ENCODE measurements at regions not wholly inside any gene's neighbourhood (a gene's known extent, or its start where the extent isn't known, plus 50 kb on each side); places are given as distances from the start of the nearest gene placed in this dataset.

- ChIA-PET CTCF (no interaction called here), POLR2A (no interaction called here)
- no peak for DNase-seq
- no peak overlapping the region for H3K27ac Mint-ChIP-seq
- no peak for ATAC-seq (replicated peaks in 1 of 4)
- no peak overlapping the region for H3K4me3 Mint-ChIP-seq
- H3K9me3 Mint-ChIP-seq, result peaks cover 0 to 10% (median 2%) of the 10 kb centered on the region in 3 donors
- Histone ChIP-seq H3K9me3 (no peaks in the 10 kb centered on the region), H3K27me3 (replicated peaks in 1 of 2; ENCODE audit: control insufficient read depth in 2 of 2, extremely low read depth in 1 of 2, insufficient read depth in 2 of 2, low read length in 1 of 2) (no peaks in the 10 kb centered on the region), H3K36me3 (ENCODE audit: control insufficient read depth in 2 of 2, extremely low read depth in 1 of 2, insufficient read depth in 1 of 2, low read length in 1 of 2) (no peaks in the 10 kb centered on the region), H3K27ac (ENCODE audit: low read length) (no peak overlapping the region), H3K4me3 (ENCODE audit: control insufficient read depth in 1 of 2, extremely low read depth in 1 of 2, low read length in 1 of 2) (no peak overlapping the region), H3K4me1 (ENCODE audit: control insufficient read depth in 1 of 2, extremely low read depth in 1 of 2, insufficient read depth in 2 of 2, low read length in 2 of 2) (no peaks in the 10 kb centered on the region)
- no peaks in the 10 kb centered on the region for H3K36me3 Mint-ChIP-seq
- H3K4me1 Mint-ChIP-seq, result no peaks in the 10 kb centered on the region
- H3K27me3 Mint-ChIP-seq, result no peaks in the 10 kb centered on the region
- 74% methylated on average over 18 of the region's 18 CpGs for WGBS (ENCODE audit: insufficient coverage)
These were observed 1110.8 kb upstream of the POT1 start for GRCh38 chr7:126040114-126041045.

GRCh38 chr7:126026421-126027088 lies 1096.9 kb upstream of the POT1 start:
- 37% methylated on average over 2 of the region's 3 CpGs for WGBS (ENCODE audit: insufficient coverage)
- Histone ChIP-seq H3K27me3 (replicated peaks in 1 of 2; ENCODE audit: control insufficient read depth in 2 of 2, extremely low read depth in 1 of 2, insufficient read depth in 2 of 2, low read length in 1 of 2) (no peaks in the 10 kb centered on the region), H3K4me1 (ENCODE audit: control insufficient read depth in 1 of 2, extremely low read depth in 1 of 2, insufficient read depth in 2 of 2, low read length in 2 of 2) (no peaks in the 10 kb centered on the region), H3K9me3 (no peaks in the 10 kb centered on the region), H3K36me3 (ENCODE audit: control insufficient read depth in 2 of 2, extremely low read depth in 1 of 2, insufficient read depth in 1 of 2, low read length in 1 of 2) (no peaks in the 10 kb centered on the region), H3K4me3 (ENCODE audit: control insufficient read depth in 1 of 2, extremely low read depth in 1 of 2, low read length in 1 of 2) (no peak overlapping the region), H3K27ac (ENCODE audit: low read length) (no peak overlapping the region)
- no peak for DNase-seq
- ChIA-PET CTCF (no interaction called here), POLR2A (no interaction called here)
- H3K27ac Mint-ChIP-seq, result no peak overlapping the region
- H3K27me3 Mint-ChIP-seq, result no peaks in the 10 kb centered on the region
- no peak for ATAC-seq (replicated peaks in 1 of 4)
- peaks cover 3 to 7% (median 7%) of the 10 kb centered on the region in 3 donors for H3K9me3 Mint-ChIP-seq
- H3K4me3 Mint-ChIP-seq, result no peak overlapping the region
- H3K36me3 Mint-ChIP-seq, result no peaks in the 10 kb centered on the region
- no peaks in the 10 kb centered on the region for H3K4me1 Mint-ChIP-seq

GRCh38 chr7:126022452-126022851 lies 1092.8 kb upstream of the POT1 start:
- DNase-seq (no peak), ATAC-seq (replicated peaks in 1 of 4) (no peak)
- H3K27me3 ChIP-seq (replicated peaks in 1 of 2; ENCODE audit: control insufficient read depth in 2 of 2, extremely low read depth in 1 of 2, insufficient read depth in 2 of 2, low read length in 1 of 2), result no peaks in the 10 kb centered on the region
- Mint-ChIP-seq H3K36me3 (no peaks in the 10 kb centered on the region), H3K27ac (no peak overlapping the region), H3K9me3 (peaks cover 3 to 9% (median 4%) of the 10 kb centered on the region in 3 donors), H3K27me3 (no peaks in the 10 kb centered on the region), H3K4me1 (no peaks in the 10 kb centered on the region), H3K4me3 (no peak overlapping the region)
- no peaks in the 10 kb centered on the region for H3K9me3 ChIP-seq
- ChIA-PET POLR2A (no interaction called here), CTCF (no interaction called here)
- H3K4me1 ChIP-seq (ENCODE audit: control insufficient read depth in 1 of 2, extremely low read depth in 1 of 2, insufficient read depth in 2 of 2, low read length in 2 of 2), result no peaks in the 10 kb centered on the region
- no peak overlapping the region for H3K27ac ChIP-seq (ENCODE audit: low read length)
- no peak overlapping the region for H3K4me3 ChIP-seq (ENCODE audit: control insufficient read depth in 1 of 2, extremely low read depth in 1 of 2, low read length in 1 of 2)
- no peaks in the 10 kb centered on the region for H3K36me3 ChIP-seq (ENCODE audit: control insufficient read depth in 2 of 2, extremely low read depth in 1 of 2, insufficient read depth in 1 of 2, low read length in 1 of 2)

- H3K9me3 Mint-ChIP-seq, result peaks cover 0 to 34% (median 0%) of the 10 kb centered on the region in 3 donors
- no peaks in the 10 kb centered on the region for H3K36me3 Mint-ChIP-seq
- POLR2A ChIA-PET, result no interaction called here
- H3K4me3 Mint-ChIP-seq, result no peak overlapping the region
- no peaks in the 10 kb centered on the region for H3K9me3 ChIP-seq
- ATAC-seq (replicated peaks in 1 of 4) (no peak), DNase-seq (no peak)
- H3K4me3 ChIP-seq (ENCODE audit: control insufficient read depth in 1 of 2, extremely low read depth in 1 of 2, low read length in 1 of 2), result no peak overlapping the region
- no peak overlapping the region for H3K27ac Mint-ChIP-seq
- H3K36me3 ChIP-seq (ENCODE audit: control insufficient read depth in 2 of 2, extremely low read depth in 1 of 2, insufficient read depth in 1 of 2, low read length in 1 of 2), result no peaks in the 10 kb centered on the region
- no peaks in the 10 kb centered on the region for H3K4me1 ChIP-seq (ENCODE audit: control insufficient read depth in 1 of 2, extremely low read depth in 1 of 2, insufficient read depth in 2 of 2, low read length in 2 of 2)
- H3K27ac ChIP-seq (ENCODE audit: low read length), result no peak overlapping the region
- no peaks in the 10 kb centered on the region for H3K4me1 Mint-ChIP-seq
- H3K27me3 Mint-ChIP-seq, result no peaks in the 10 kb centered on the region
- WGBS (ENCODE audit: insufficient coverage), result 50% methylated on average over 1 of the region's 1 CpG
- H3K27me3 ChIP-seq (replicated peaks in 1 of 2; ENCODE audit: control insufficient read depth in 2 of 2, extremely low read depth in 1 of 2, insufficient read depth in 2 of 2, low read length in 1 of 2), result no peaks in the 10 kb centered on the region
- CTCF ChIA-PET, result no interaction called here
These were observed 1087.1 kb upstream of the POT1 start for GRCh38 chr7:126016722-126017121.

- CTCF ChIA-PET, result no interaction called here
- Mint-ChIP-seq H3K27me3 (no peaks in the 10 kb centered on the region), H3K9me3 (peaks cover 11 to 16% (median 13%) of the 10 kb centered on the region in 3 donors), H3K4me3 (no peak overlapping the region), H3K27ac (no peak overlapping the region), H3K36me3 (no peaks in the 10 kb centered on the region), H3K4me1 (no peaks in the 10 kb centered on the region)
- Histone ChIP-seq H3K4me1 (ENCODE audit: control insufficient read depth in 1 of 2, extremely low read depth in 1 of 2, insufficient read depth in 2 of 2, low read length in 2 of 2) (no peaks in the 10 kb centered on the region), H3K36me3 (ENCODE audit: control insufficient read depth in 2 of 2, extremely low read depth in 1 of 2, insufficient read depth in 1 of 2, low read length in 1 of 2) (no peaks in the 10 kb centered on the region), H3K9me3 (no peaks in the 10 kb centered on the region), H3K27me3 (replicated peaks in 1 of 2; ENCODE audit: control insufficient read depth in 2 of 2, extremely low read depth in 1 of 2, insufficient read depth in 2 of 2, low read length in 1 of 2) (no peaks in the 10 kb centered on the region), H3K4me3 (ENCODE audit: control insufficient read depth in 1 of 2, extremely low read depth in 1 of 2, low read length in 1 of 2) (no peak overlapping the region), H3K27ac (ENCODE audit: low read length) (no peak overlapping the region)
- 45% methylated on average over 2 of the region's 4 CpGs for WGBS (ENCODE audit: insufficient coverage)
- ATAC-seq (replicated peaks in 1 of 4), result no peak
- DNase-seq, result no peak
- POLR2A ChIA-PET, result no interaction called here
These were observed 1075.4 kb upstream of the POT1 start for GRCh38 chr7:126005064-126005463.

GRCh38 chr7:126001349-126001748 lies 1071.7 kb upstream of the POT1 start:
- H3K27ac Mint-ChIP-seq, result no peak overlapping the region
- H3K27me3 Mint-ChIP-seq, result no peaks in the 10 kb centered on the region
- no peaks in the 10 kb centered on the region for H3K36me3 ChIP-seq (ENCODE audit: control insufficient read depth in 2 of 2, extremely low read depth in 1 of 2, insufficient read depth in 1 of 2, low read length in 1 of 2)
- no peaks in the 10 kb centered on the region for H3K36me3 Mint-ChIP-seq
- 40% methylated on average over 1 of the region's 1 CpG for WGBS (ENCODE audit: insufficient coverage)
- ChIA-PET POLR2A (no interaction called here), CTCF (no interaction called here)
- DNase-seq, result no peak
- H3K27me3 ChIP-seq (replicated peaks in 1 of 2; ENCODE audit: control insufficient read depth in 2 of 2, extremely low read depth in 1 of 2, insufficient read depth in 2 of 2, low read length in 1 of 2), result no peaks in the 10 kb centered on the region
- H3K27ac ChIP-seq (ENCODE audit: low read length), result no peak overlapping the region
- peaks cover 7 to 27% (median 15%) of the 10 kb centered on the region in 3 donors for H3K9me3 Mint-ChIP-seq
- H3K4me1 Mint-ChIP-seq, result no peaks in the 10 kb centered on the region
- H3K9me3 ChIP-seq, result no peaks in the 10 kb centered on the region
- H3K4me3 Mint-ChIP-seq, result no peak overlapping the region
- ATAC-seq (replicated peaks in 1 of 4), result no peak
- no peaks in the 10 kb centered on the region for H3K4me1 ChIP-seq (ENCODE audit: control insufficient read depth in 1 of 2, extremely low read depth in 1 of 2, insufficient read depth in 2 of 2, low read length in 2 of 2)
- H3K4me3 ChIP-seq (ENCODE audit: control insufficient read depth in 1 of 2, extremely low read depth in 1 of 2, low read length in 1 of 2), result no peak overlapping the region
